Transverse colon (tissue), 3 donors: ENCODE measurements at regions not wholly inside any gene's neighbourhood (a gene's known extent, or its start where the extent isn't known, plus 50 kb on each side); places are given as distances from the start of the nearest gene placed in this dataset.

Experiments used
- CTCF ChIP-seq, 5 experiments: fragments of 200-600 bp in 3 of 5; fragments of 450-650 bp in 2 of 5; sonication (generic) in 3 of 5; IDR thresholded peaks; 1 replicate in 2 of 5; 2 replicates in 3 of 5; pipeline ENCODE4 v1.5.1; 2016 to 2017; ENCODE audit warnings: antibody characterized with exemption in 5 of 5, inconsistent platforms in 3 of 5, mild to moderate bottlenecking in 2 of 5, moderate library complexity in 1 of 5
- EP300 ChIP-seq: sonication (generic); formaldehyde crosslinking; IDR thresholded peaks from one replicate; pipeline ENCODE4 v1.6.1; 2017; ENCODE audit warnings: antibody characterized with exemption, low read depth

- no peak for TF ChIP-seq CTCF (IDR thresholded peaks at IDR 0.05)
- TF ChIP-seq EP300 = no peak
These were observed 521.3 kb downstream of the UQCRFS1 start for GRCh38 chr19:28691683-28692082.
